Bronchial epithelial cell (primary cell): ENCODE measurements at regions not wholly inside any gene's neighbourhood (a gene's known extent, or its start where the extent isn't known, plus 50 kb on each side); places are given as distances from the start of the nearest gene placed in this dataset.

Experiments
- DNase-seq: peaks from one replicate; pipeline ENCODE4 v3.0.0-alpha.2; 2010; ENCODE audit warnings: low read depth
- FAIRE-seq: peaks from 2 replicates; lab custom pipeline; 2011; peaks lifted over from hg19 to GRCh38; lab: Jason Lieb, UNC
- H3K27me3 ChIP-seq: 2 replicates; pipeline ENCODE4 v1.5.1; 2011; ENCODE audit warnings: low read length; ENCODE audit not compliant: control insufficient read depth, insufficient read depth
- H3K36me3 ChIP-seq: 2 replicates; pipeline ENCODE4 v1.5.1; 2011; ENCODE audit warnings: low read length; ENCODE audit not compliant: control insufficient read depth, insufficient read depth
- H3K4me3 ChIP-seq: 2 replicates; pipeline ENCODE4 v1.5.1; 2011; ENCODE audit warnings: mild to moderate bottlenecking, low read depth, low read length, control low read depth
- TF ChIP-seq, protein P1 (sequence below): IDR thresholded peaks from 2 replicates; pipeline ENCODE4 v1.5.1; 2011; ENCODE audit warnings: mild to moderate bottlenecking, moderate library complexity, low read length, control low read depth, inconsistent platforms; ENCODE audit not compliant: insufficient read depth, severe bottlenecking

DNA sequence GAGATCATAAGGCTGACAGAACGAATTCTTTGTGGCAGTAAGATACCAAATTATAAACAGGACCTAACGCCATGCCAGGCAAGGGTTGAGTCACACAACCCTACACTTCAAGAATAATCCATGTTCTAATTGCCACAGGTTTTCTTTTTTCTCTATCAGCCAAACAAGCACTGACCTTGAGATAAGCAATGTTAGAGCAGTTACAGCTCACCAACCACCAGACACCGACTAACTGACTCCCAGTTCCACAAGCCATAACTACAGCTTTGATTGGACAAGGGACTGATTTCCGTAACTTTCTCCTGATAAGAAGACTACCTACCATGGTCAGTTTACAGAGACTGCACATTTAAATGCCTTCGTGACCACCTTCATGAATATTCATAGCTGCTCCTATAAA, 149.6 kb downstream of the PTPRU start:
- no peak overlapping the region for H3K4me3 ChIP-seq
- H3K27me3 ChIP-seq = peaks cover 3% of the 10 kb centered on the region

DNA sequence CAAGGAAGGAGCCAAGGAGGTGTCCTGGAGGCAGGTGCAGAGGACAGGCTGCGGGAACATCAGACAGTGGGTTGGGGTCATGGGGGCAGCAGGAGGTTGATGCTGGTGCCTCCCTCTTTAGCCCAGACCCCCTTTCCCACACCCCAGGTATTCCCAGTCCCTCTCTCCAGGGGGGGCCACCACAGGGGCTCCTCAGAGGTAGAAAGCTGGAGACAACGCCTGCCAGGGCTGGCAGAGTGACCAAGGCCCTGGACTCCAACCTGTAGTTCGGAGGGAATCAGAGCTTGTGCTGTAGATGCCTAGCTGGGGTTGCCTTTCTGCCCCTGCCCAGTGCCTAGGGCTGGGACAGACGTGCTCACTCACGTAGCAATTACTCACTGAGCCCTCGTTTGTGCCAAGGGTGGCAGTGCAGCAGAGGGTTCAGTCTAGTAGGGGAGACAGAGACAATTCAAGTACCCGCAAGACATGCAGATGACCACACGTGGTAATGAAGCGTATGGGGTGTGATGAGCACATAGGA, 148.2 kb downstream of the PTPRU start:
- Histone ChIP-seq H3K36me3 (no peaks in the 10 kb centered on the region), H3K4me3 (no peak overlapping the region), H3K27me3 (no peaks in the 10 kb centered on the region)
- no peak for FAIRE-seq
- TF ChIP-seq, protein P1, sequence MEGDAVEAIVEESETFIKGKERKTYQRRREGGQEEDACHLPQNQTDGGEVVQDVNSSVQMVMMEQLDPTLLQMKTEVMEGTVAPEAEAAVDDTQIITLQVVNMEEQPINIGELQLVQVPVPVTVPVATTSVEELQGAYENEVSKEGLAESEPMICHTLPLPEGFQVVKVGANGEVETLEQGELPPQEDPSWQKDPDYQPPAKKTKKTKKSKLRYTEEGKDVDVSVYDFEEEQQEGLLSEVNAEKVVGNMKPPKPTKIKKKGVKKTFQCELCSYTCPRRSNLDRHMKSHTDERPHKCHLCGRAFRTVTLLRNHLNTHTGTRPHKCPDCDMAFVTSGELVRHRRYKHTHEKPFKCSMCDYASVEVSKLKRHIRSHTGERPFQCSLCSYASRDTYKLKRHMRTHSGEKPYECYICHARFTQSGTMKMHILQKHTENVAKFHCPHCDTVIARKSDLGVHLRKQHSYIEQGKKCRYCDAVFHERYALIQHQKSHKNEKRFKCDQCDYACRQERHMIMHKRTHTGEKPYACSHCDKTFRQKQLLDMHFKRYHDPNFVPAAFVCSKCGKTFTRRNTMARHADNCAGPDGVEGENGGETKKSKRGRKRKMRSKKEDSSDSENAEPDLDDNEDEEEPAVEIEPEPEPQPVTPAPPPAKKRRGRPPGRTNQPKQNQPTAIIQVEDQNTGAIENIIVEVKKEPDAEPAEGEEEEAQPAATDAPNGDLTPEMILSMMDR = no peak
- peak; percentile 7 for DNase-seq

More for the DNA sequence above, 149.6 kb downstream of the PTPRU start:
- no peak for FAIRE-seq
- TF ChIP-seq, protein P1 = no peak
- H3K36me3 ChIP-seq = no peaks in the 10 kb centered on the region
- DNase-seq = no peak

DNA sequence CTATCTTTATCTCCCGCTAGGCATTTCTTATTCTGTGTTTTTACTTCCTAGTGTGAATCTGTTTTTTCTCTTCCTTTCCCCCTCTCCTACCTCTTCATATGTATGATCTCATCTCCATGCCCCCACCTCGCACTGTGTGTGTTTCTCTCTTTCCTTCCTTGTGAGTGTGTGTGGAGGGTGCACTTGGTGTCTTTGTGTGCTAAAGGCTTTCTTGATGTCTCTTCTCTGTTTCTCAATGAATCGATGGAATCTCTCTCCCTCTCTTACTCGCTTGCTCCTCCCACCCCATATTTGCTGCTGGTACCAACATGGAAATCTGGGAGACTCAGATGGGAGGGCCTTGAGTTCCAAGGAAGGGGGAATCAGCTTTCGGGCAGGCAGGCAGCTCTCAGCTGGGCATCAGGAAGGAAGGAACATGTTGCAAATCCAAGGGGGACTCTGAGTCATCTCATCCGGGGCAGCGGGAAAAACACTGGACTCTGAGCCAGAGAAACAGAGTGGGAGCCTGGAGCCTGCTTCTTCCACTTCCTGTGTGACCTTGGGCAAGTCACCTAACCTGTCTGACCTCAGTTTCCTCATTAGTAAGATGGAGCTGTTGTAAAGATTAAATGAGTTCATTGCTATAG, 147.5 kb downstream of the PTPRU start:
- FAIRE-seq = no peak
- TF ChIP-seq, protein P1 = no peak
- Histone ChIP-seq H3K4me3 (no peak overlapping the region), H3K27me3 (no peaks in the 10 kb centered on the region), H3K36me3 (no peaks in the 10 kb centered on the region)
- peak; percentile 37 for DNase-seq

DNA sequence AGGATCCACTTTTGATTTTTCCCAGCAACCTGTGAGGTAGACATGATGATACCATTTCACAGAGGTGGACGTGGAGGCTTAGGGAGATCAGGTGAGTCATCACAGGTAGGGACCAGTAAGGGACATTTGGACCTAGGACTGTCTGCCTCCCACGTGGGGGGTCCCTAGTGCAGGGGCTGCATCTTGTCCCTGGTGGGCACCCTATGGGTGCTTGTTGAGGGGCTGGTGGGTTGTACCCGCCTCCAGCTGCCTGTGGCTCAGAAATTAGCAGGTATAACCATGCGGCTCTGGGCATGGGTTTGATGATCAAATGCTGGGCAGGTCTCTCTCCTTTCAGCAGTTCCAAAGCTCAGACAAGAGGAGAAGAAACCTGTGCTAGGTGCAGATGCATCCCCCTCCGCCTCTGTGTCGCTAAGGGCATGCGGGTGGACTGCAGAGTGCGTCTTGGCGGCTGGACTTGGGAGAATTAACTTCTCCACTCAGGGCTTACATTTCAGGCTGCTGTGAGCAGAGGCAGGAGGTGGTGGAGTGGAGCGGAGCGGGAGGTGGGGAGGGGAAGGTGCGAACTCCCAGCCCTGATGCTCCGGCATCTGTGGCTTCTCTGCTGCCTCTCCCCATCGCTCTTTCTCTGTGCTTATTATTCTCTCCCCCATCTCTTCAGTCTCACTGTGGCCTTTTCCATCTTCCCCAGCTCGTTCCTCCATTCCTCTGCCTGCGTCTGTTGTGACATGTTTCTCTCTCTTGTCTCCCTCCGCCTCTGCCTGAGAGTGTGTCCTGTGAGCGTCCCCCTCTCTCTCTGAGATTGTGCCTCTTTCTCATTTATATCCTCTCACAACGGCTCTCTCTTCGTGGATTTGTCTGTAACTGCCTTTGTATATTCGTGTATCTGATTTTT, 146.8 kb downstream of the PTPRU start:
- Histone ChIP-seq H3K36me3 (no peaks in the 10 kb centered on the region), H3K27me3 (no peaks in the 10 kb centered on the region), H3K4me3 (no peak overlapping the region)
- TF ChIP-seq, protein P1 = no peak
- peak; percentile 55 for FAIRE-seq
- DNase-seq = no peak

DNA sequence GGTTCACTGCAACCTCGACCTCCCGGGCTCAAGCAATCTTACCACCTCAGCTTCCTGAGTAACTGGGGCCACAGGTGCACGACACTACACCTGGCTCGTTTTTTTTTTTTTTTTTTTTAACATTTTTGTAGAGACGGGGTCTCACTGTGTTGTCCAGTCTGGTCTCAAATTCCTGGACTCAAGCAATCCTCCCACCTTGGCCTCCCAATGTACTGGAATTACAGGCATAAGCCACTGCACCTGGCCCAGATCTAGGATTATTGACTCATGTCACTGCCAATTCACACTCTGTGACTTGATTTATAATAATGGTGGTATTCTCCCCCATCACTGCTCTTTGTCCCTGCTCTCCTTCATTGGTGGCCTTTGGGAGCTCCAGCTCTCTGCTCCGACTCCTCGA, 145.1 kb downstream of the PTPRU start:
- no peak overlapping the region for H3K4me3 ChIP-seq
- no peak for DNase-seq
- no peak for FAIRE-seq
- TF ChIP-seq, protein P1 = no peak
- H3K27me3 ChIP-seq = no peaks in the 10 kb centered on the region
- H3K36me3 ChIP-seq = no peaks in the 10 kb centered on the region
